ENCODE measurements at regions not wholly inside any gene's neighbourhood (a gene's known extent, or its start where the extent isn't known, plus 50 kb on each side); places are given as distances from the start of the nearest gene placed in this dataset.

- no peak for TF ChIP-seq POLR2A (IDR thresholded peaks at IDR 0.05)
Measured at GRCh38 chr5:125129151-125129806, 382.8 kb upstream of the ZNF608 start.

DNA sequence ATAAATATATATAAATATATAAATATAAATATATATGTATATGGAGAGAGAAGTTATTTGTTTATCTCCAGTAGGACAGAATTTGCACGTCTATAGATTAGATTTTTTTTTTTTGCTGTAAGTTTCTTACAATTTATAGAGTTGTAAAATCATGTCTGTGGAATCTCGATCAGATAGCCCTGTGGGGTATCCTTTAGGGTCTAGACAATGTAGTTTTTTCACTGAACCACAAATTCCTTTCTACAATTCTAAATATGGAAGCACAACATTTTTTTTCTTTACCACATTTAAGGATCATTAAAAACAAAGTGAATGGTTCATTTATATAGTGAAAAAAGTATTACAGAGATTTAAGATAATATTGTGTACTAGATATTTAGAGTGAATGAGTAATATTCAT is 384.2 kb upstream of the ZNF608 start:
- no peak overlapping the region for H3K4me3 ChIP-seq (ENCODE audit: low read depth, poor library complexity, severe bottlenecking)
- 92 to 95% methylated on average over 2 of the region's 2 CpGs for WGBS, 2 donors
- DNase-seq (ENCODE audit: low spot score in 2 of 2), result no peak
- TF ChIP-seq, protein P1, sequence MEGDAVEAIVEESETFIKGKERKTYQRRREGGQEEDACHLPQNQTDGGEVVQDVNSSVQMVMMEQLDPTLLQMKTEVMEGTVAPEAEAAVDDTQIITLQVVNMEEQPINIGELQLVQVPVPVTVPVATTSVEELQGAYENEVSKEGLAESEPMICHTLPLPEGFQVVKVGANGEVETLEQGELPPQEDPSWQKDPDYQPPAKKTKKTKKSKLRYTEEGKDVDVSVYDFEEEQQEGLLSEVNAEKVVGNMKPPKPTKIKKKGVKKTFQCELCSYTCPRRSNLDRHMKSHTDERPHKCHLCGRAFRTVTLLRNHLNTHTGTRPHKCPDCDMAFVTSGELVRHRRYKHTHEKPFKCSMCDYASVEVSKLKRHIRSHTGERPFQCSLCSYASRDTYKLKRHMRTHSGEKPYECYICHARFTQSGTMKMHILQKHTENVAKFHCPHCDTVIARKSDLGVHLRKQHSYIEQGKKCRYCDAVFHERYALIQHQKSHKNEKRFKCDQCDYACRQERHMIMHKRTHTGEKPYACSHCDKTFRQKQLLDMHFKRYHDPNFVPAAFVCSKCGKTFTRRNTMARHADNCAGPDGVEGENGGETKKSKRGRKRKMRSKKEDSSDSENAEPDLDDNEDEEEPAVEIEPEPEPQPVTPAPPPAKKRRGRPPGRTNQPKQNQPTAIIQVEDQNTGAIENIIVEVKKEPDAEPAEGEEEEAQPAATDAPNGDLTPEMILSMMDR (IDR thresholded peaks at IDR 0.05), result no peak
- no peak for TF ChIP-seq POLR2A (IDR thresholded peaks at IDR 0.05)
- intact Hi-C loops (cut with DNase I; ENCODE audit: low total_unique reads), result no loop called here

More at GRCh38 chr5:125129151-125129806, 382.8 kb upstream of the ZNF608 start:
- WGBS, 2 donors, result 76 to 85% methylated on average over 4 of the region's 4 CpGs
- intact Hi-C loops (cut with DNase I; ENCODE audit: low total_unique reads), result no loop called here
- no peak for DNase-seq (ENCODE audit: low spot score in 2 of 2)
- no peak overlapping the region for H3K4me3 ChIP-seq (ENCODE audit: low read depth, poor library complexity, severe bottlenecking)

DNA sequence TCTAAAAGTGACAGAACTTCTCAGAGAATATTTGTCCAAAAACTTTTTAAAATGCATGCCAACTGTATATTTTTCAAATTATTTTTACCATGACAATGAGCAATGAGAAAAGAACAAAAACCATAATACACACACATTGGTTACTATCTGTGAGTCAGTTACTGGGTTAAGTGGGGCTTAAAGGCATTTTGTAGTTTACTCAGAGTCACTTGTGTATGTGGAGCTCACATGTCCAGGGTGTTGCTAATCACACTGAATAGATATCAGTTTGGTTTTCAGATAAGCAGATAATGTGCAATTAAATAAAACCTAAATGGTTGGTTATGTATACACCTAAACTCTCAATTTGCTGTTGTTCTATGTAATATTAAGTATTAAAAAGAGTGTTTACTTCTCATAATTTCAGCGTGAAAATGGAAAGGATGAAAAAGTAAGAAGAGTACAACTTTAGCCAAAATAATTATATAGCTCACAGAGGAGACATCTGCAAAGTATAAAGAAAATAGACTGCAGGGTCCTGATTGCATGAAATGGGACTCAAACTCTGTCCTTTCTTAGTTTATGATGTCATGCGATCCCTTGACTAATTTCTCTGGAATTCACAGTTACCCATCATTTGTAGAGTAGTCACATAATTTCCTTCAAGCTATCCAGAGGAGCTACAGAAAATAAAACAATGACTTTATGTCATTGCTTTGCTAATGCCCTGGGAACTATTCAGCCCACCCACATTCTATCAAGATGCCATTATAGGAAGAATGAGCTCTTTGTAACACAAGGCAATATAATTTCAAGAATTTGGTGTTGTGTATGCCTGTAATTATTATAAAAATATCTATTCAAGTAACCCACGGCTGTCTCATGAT is 388.0 kb upstream of the ZNF608 start:
- intact Hi-C loops (cut with DNase I; ENCODE audit: low total_unique reads), result no loop called here
- no peak for DNase-seq (ENCODE audit: low spot score in 2 of 2)
- TF ChIP-seq, protein P1 (IDR thresholded peaks at IDR 0.05), result no peak
- TF ChIP-seq POLR2A (IDR thresholded peaks at IDR 0.05), result no peak
- no peak overlapping the region for H3K4me3 ChIP-seq (ENCODE audit: low read depth, poor library complexity, severe bottlenecking)
- WGBS, 2 donors, result 48 to 52% methylated on average over 3 of the region's 3 CpGs

DNA sequence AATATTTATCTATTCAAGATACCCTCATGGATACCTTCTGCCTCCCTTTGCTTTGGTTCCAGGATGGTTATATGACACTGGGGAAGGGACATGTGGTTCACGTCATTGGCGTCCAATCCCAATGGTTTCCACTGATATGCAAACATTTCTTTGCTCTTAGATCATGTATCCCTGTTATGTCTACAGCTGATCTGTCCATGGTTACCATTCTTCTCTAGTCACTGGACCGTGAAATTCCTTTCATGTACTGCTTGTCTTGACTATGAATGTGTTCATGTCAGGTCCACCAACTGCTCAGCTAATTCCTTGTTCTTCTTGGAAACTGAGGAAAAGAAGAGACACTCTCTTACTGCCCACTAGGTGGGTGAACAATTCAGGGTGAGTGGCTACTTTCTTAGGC is 391.1 kb upstream of the ZNF608 start:
- 82 to 95% methylated on average over 3 of the region's 3 CpGs for WGBS, 2 donors
- no peak overlapping the region for H3K4me3 ChIP-seq (ENCODE audit: low read depth, poor library complexity, severe bottlenecking)
- intact Hi-C loops (cut with DNase I; ENCODE audit: low total_unique reads), result no loop called here
- TF ChIP-seq, protein P1 (IDR thresholded peaks at IDR 0.05), result no peak
- TF ChIP-seq POLR2A (IDR thresholded peaks at IDR 0.05), result no peak
- DNase-seq (ENCODE audit: low spot score in 2 of 2), result no peak

DNA sequence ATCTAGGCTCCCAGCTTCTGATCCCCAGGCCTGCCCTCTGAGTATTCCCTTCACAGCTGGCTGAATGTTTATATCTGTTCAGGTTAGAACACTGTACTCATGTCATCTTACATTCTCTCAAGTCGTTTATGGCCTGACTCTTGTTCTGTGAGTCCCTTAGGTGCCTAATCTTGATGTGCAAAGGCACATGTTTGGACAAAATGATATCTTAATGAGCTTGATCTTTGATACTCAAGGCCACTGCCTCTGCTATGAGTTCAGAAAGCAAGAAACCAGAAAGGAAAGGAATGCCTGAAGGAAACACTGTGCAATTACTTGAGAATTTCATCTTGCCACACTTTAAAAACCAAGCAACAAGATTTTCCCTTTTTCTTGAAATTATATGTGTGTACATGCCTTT is 391.8 kb upstream of the ZNF608 start:
- no peak overlapping the region for H3K4me3 ChIP-seq (ENCODE audit: low read depth, poor library complexity, severe bottlenecking)
- DNase-seq (ENCODE audit: low spot score in 2 of 2), result no peak
- 73 to 75% methylated on average over 1 of the region's 1 CpG for WGBS, 2 donors
- TF ChIP-seq, protein P1 (IDR thresholded peaks at IDR 0.05), result no peak
- no peak for TF ChIP-seq POLR2A (IDR thresholded peaks at IDR 0.05)
- intact Hi-C loops (cut with DNase I; ENCODE audit: low total_unique reads), result no loop called here

DNA sequence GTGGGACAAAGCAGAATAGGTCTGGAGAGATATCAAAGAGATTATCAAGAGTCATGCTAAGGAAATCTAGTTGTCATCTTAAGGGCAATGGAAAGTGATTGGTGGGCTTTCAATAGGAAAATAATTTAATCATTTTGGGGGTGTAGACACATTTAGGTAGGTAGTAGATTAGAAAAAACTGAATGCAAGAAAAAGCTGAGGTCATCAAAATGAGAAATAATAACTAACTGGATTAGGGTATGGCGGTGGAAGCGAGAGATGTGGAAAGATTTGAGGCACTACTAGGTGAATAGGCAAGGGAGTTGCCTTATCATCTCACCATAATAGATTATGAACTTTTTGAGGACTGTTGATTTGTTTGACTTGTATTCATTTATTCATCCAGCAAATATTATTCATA is 393.2 kb upstream of the ZNF608 start:
- WGBS, 2 donors, result 94 to 98% methylated on average over 2 of the region's 2 CpGs
- DNase-seq (ENCODE audit: low spot score in 2 of 2), result no peak
- no peak overlapping the region for H3K4me3 ChIP-seq (ENCODE audit: low read depth, poor library complexity, severe bottlenecking)
- no peak for TF ChIP-seq POLR2A (IDR thresholded peaks at IDR 0.05)
- TF ChIP-seq, protein P1 (IDR thresholded peaks at IDR 0.05), result no peak
- intact Hi-C loops (cut with DNase I; ENCODE audit: low total_unique reads), result no loop called here

Measured in lower leg skin (tissue), 4 donors.